Urinary bladder (tissue), 3 donors: ENCODE measurements at regions not wholly inside any gene's neighbourhood (a gene's known extent, or its start where the extent isn't known, plus 50 kb on each side); places are given as distances from the start of the nearest gene placed in this dataset.

ENCODE experiments used
- DNase-seq: peaks from one replicate; pipeline ENCODE4 v3.0.0-alpha.2; 2015; ENCODE audit errors: extremely low spot score
- H3K27ac ChIP-seq: one replicate; pipeline ENCODE4 v1.5.1; 2013; ENCODE audit warnings: low read depth, mild to moderate bottlenecking, moderate library complexity
- H3K36me3 ChIP-seq: one replicate; pipeline ENCODE4 v1.6.1; 2013; ENCODE audit warnings: mild to moderate bottlenecking, moderate library complexity; ENCODE audit not compliant: insufficient read depth
- H3K4me1 ChIP-seq: one replicate; pipeline ENCODE4 v1.6.1; 2013; ENCODE audit warnings: mild to moderate bottlenecking, moderate library complexity; ENCODE audit not compliant: insufficient read depth
- H3K4me3 ChIP-seq: one replicate; pipeline ENCODE4 v1.5.1; 2013; ENCODE audit warnings: low read depth, low read length
- WGBS: extraction: QIAGEN DNeasy Blood & Tissue Kit; methylation state at CpG from one replicate; pipeline ENCODE4 v1.1.7; 2013; 5-methylcytosine and 5-hydroxymethylcytosine counted together
- donor health status: healthy with polysubstance abuse.
- donor health status: healthy.

GRCh38 chr4:104163820-104164219, 330.9 kb downstream of the CXXC4 start:
- Histone ChIP-seq H3K36me3 (no peaks in the 10 kb centered on the region), H3K4me3 (no peak overlapping the region), H3K27ac (no peak overlapping the region), H3K4me1 (no peaks in the 10 kb centered on the region)
- 52% methylated on average over 1 of the region's 1 CpG for WGBS
- no peak for DNase-seq

GRCh38 chr4:104146048-104146447, 348.6 kb downstream of the CXXC4 start:
- Histone ChIP-seq H3K4me1 (no peaks in the 10 kb centered on the region), H3K27ac (no peak overlapping the region), H3K4me3 (no peak overlapping the region), H3K36me3 (no peaks in the 10 kb centered on the region)
- DNase-seq: no peak
- 93% methylated on average over 1 of the region's 1 CpG for WGBS

GRCh38 chr4:104138116-104138515, 356.6 kb downstream of the CXXC4 start:
- no peak for DNase-seq
- Histone ChIP-seq H3K4me1 (no peaks in the 10 kb centered on the region), H3K4me3 (no peak overlapping the region), H3K27ac (no peak overlapping the region), H3K36me3 (no peaks in the 10 kb centered on the region)
- WGBS: 94% methylated on average over 1 of the region's 1 CpG

GRCh38 chr4:104129243-104129642, 365.5 kb downstream of the CXXC4 start:
- WGBS: 82% methylated on average over 5 of the region's 5 CpGs
- Histone ChIP-seq H3K36me3 (no peaks in the 10 kb centered on the region), H3K4me1 (no peaks in the 10 kb centered on the region), H3K27ac (no peak overlapping the region), H3K4me3 (no peak overlapping the region)
- no peak for DNase-seq

GRCh38 chr4:104128850-104129213, 365.9 kb downstream of the CXXC4 start:
- Histone ChIP-seq H3K4me1 (no peaks in the 10 kb centered on the region), H3K36me3 (no peaks in the 10 kb centered on the region), H3K27ac (no peak overlapping the region), H3K4me3 (no peak overlapping the region)
- DNase-seq: no peak

GRCh38 chr4:104128031-104128849, 366.5 kb downstream of the CXXC4 start:
- H3K27ac ChIP-seq: no peak overlapping the region
- 30% methylated on average over 1 of the region's 1 CpG for WGBS
- no peaks in the 10 kb centered on the region for H3K4me1 ChIP-seq
- H3K4me3 ChIP-seq: no peak overlapping the region
- H3K36me3 ChIP-seq: no peaks in the 10 kb centered on the region
- no peak for DNase-seq

GRCh38 chr4:104123021-104123420, 371.7 kb downstream of the CXXC4 start:
- no peak overlapping the region for H3K4me3 ChIP-seq

GRCh38 chr4:104117776-104118175, 376.9 kb downstream of the CXXC4 start:
- WGBS: 0% methylated on average over 1 of the region's 1 CpG
- no peaks in the 10 kb centered on the region for H3K4me1 ChIP-seq
- H3K36me3 ChIP-seq: no peaks in the 10 kb centered on the region
- H3K4me3 ChIP-seq: no peak overlapping the region
- no peak overlapping the region for H3K27ac ChIP-seq
- no peak for DNase-seq

More at GRCh38 chr4:104123021-104123420, 371.7 kb downstream of the CXXC4 start:
- DNase-seq: no peak
- Histone ChIP-seq H3K36me3 (no peaks in the 10 kb centered on the region), H3K4me1 (no peaks in the 10 kb centered on the region), H3K27ac (no peak overlapping the region)
- 73% methylated on average over 4 of the region's 4 CpGs for WGBS

- no peak overlapping the region for H3K4me3 ChIP-seq
- no peak overlapping the region for H3K27ac ChIP-seq
- WGBS: 85% methylated on average over 3 of the region's 3 CpGs
- no peaks in the 10 kb centered on the region for H3K36me3 ChIP-seq
- no peaks in the 10 kb centered on the region for H3K4me1 ChIP-seq
- DNase-seq: no peak
These were observed 380.8 kb downstream of the CXXC4 start for GRCh38 chr4:104113850-104114249.

GRCh38 chr4:104099141-104099540, 379.4 kb upstream of the TACR3 start:
- Histone ChIP-seq H3K27ac (no peak overlapping the region), H3K4me3 (no peak overlapping the region), H3K36me3 (no peaks in the 10 kb centered on the region), H3K4me1 (no peaks in the 10 kb centered on the region)
- DNase-seq: no peak

- H3K36me3 ChIP-seq: no peaks in the 10 kb centered on the region
- no peaks in the 10 kb centered on the region for H3K4me1 ChIP-seq
- no peak overlapping the region for H3K27ac ChIP-seq
- DNase-seq: no peak
- no peak overlapping the region for H3K4me3 ChIP-seq
These were observed 373.5 kb upstream of the TACR3 start for GRCh38 chr4:104093247-104093646.

- no peaks in the 10 kb centered on the region for H3K4me1 ChIP-seq
- H3K36me3 ChIP-seq: no peaks in the 10 kb centered on the region
- no peak overlapping the region for H3K27ac ChIP-seq
- no peak for DNase-seq
- H3K4me3 ChIP-seq: no peak overlapping the region
- 62% methylated on average over 4 of the region's 4 CpGs for WGBS
These were observed 353.4 kb upstream of the TACR3 start for GRCh38 chr4:104073229-104073628.

GRCh38 chr4:104066533-104066932, 346.7 kb upstream of the TACR3 start:
- no peak overlapping the region for H3K4me3 ChIP-seq
- 64% methylated on average over 2 of the region's 2 CpGs for WGBS
- H3K36me3 ChIP-seq: no peaks in the 10 kb centered on the region

GRCh38 chr4:104064646-104065577, 345.1 kb upstream of the TACR3 start:
- 14% methylated on average over 8 of the region's 8 CpGs for WGBS
- DNase-seq: peak; percentile 17
- no peaks in the 10 kb centered on the region for H3K4me1 ChIP-seq

More at GRCh38 chr4:104066533-104066932, 346.7 kb upstream of the TACR3 start:
- H3K27ac ChIP-seq: no peak overlapping the region
- H3K4me1 ChIP-seq: no peaks in the 10 kb centered on the region
- no peak for DNase-seq

More at GRCh38 chr4:104064646-104065577, 345.1 kb upstream of the TACR3 start:
- H3K36me3 ChIP-seq: no peaks in the 10 kb centered on the region
- no peak overlapping the region for H3K27ac ChIP-seq
- H3K4me3 ChIP-seq: no peak overlapping the region
